Stomach (tissue), 8 donors: ENCODE measurements at regions not wholly inside any gene's neighbourhood (a gene's known extent, or its start where the extent isn't known, plus 50 kb on each side); places are given as distances from the start of the nearest gene placed in this dataset.

Experiments
- DNase-seq, 2 donors: peaks; one replicate each; pipeline versions ENCODE4 v3.0.0 to v3.0.0-alpha.2; 2013 to 2019
- H3K27ac ChIP-seq, 5 donors: fragments of 200-600 bp in 4 of 5; sonication (generic) in 4 of 5; one replicate each; pipeline ENCODE4 v1.5.1; 2013 to 2019; ENCODE audit warnings: mild to moderate bottlenecking in 1 of 5, moderate library complexity in 1 of 5
- H3K27me3 ChIP-seq, 3 donors: fragments of 200-600 bp; sonication (generic); one replicate each; pipeline ENCODE4 v1.5.1; 2017 to 2019; ENCODE audit warnings: mixed run types in 1 of 3
- H3K36me3 ChIP-seq, 4 donors: fragments of 200-600 bp; sonication (generic); 1 replicate in 3 of 4; 2 replicates in 1 of 4; pipeline ENCODE4 v1.5.1; 2016 to 2019
- H3K4me1 ChIP-seq, 4 donors: fragments of 200-600 bp; sonication (generic); one replicate each; pipeline ENCODE4 v1.5.1; 2016 to 2019
- H3K4me3 ChIP-seq, 4 donors: fragments of 200-600 bp; sonication (generic) in 3 of 4; one replicate each; pipeline ENCODE4 v1.5.1; 2016 to 2019; ENCODE audit warnings: mild to moderate bottlenecking in 1 of 4
- H3K9me3 ChIP-seq, 4 donors: fragments of 200-600 bp; sonication (generic); one replicate each; pipeline ENCODE4 v1.5.1; 2016 to 2019
- EP300 ChIP-seq: sonication (generic); formaldehyde crosslinking; IDR thresholded peaks from one replicate; pipeline ENCODE4 v1.6.1; 2017; ENCODE audit warnings: antibody characterized with exemption
- POLR2A ChIP-seq, 4 donors: fragments of 450-650 bp; IDR thresholded peaks; one replicate each; pipeline ENCODE4 v1.6.1; 2016; ENCODE audit warnings: antibody characterized with exemption in 4 of 4, control low read depth in 2 of 4, mild to moderate bottlenecking in 1 of 4, moderate library complexity in 1 of 4
- POLR2AphosphoS5 ChIP-seq, 3 donors: sonication (generic); formaldehyde crosslinking; IDR thresholded peaks; one replicate each; pipeline ENCODE4 v1.6.1; 2016; ENCODE audit warnings: antibody characterized with exemption in 3 of 3
- WGBS, 5 donors: extraction: QIAGEN DNeasy Blood & Tissue Kit in 3 of 5; methylation state at CpG; one replicate each; pipeline versions ENCODE4 v1.1.5 to v1.1.7; 2013 to 2018; 5-methylcytosine and 5-hydroxymethylcytosine counted together
- intact Hi-C: fragments of 100-400 bp; cut with DNase I; formaldehyde crosslinking; loops from one replicate; pipeline ENCODE4 v1.15.1; 2023; ENCODE audit warnings: low total_unique reads
- TF ChIP-seq, protein P1 (sequence below), 7 experiments: fragments of 450-650 bp in 4 of 7; fragments of 200-600 bp in 3 of 7; sonication (generic) in 3 of 7; IDR thresholded peaks; one replicate each; pipeline ENCODE4 v1.5.1; 2016 to 2019; ENCODE audit warnings: antibody characterized with exemption in 7 of 7, control low read depth in 2 of 7, mild to moderate bottlenecking in 1 of 7
- donor health status: healthy with polysubstance abuse.
- donor health status: Bipolar disorder and iron deficiency.
- donor health status: healthy.

DNA sequence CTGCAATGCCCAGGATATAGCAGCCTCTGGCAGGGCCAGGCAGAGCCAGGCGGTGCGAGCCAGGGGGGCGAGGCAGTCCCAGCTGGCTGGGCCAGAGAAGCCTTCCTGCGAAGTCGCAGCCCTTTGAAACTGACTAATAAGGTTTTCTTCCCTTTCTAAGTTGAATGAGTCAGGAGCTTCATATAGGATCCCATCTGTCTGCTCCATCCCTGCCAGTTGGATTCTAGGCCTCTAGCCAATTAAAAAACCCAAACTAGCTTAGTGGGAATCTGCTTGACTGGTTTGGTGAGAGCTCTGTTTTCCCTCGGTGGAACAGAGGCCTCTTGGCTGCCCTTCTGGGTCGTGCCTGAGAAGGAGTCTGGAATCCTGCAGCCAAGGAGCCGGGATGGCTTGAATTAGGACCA lies 70.1 kb upstream of the RAPGEF1 start:
- DNase-seq, result peak in 1 of 2 donors; percentile 39
- no peak overlapping the region for H3K4me3 ChIP-seq
- H3K4me1 ChIP-seq, result peaks cover 0 to 3% (median 0%) of the 10 kb centered on the region in 4 donors
- no peak overlapping the region for H3K27ac ChIP-seq
- no peak for TF ChIP-seq POLR2AphosphoS5 (IDR thresholded peaks at IDR 0.05)
- TF ChIP-seq, protein P1, sequence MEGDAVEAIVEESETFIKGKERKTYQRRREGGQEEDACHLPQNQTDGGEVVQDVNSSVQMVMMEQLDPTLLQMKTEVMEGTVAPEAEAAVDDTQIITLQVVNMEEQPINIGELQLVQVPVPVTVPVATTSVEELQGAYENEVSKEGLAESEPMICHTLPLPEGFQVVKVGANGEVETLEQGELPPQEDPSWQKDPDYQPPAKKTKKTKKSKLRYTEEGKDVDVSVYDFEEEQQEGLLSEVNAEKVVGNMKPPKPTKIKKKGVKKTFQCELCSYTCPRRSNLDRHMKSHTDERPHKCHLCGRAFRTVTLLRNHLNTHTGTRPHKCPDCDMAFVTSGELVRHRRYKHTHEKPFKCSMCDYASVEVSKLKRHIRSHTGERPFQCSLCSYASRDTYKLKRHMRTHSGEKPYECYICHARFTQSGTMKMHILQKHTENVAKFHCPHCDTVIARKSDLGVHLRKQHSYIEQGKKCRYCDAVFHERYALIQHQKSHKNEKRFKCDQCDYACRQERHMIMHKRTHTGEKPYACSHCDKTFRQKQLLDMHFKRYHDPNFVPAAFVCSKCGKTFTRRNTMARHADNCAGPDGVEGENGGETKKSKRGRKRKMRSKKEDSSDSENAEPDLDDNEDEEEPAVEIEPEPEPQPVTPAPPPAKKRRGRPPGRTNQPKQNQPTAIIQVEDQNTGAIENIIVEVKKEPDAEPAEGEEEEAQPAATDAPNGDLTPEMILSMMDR (IDR thresholded peaks at IDR 0.05), result no peak
- TF ChIP-seq POLR2A (IDR thresholded peaks at IDR 0.05), result no peak
- no peak for TF ChIP-seq EP300
- H3K9me3 ChIP-seq, result no peaks in the 10 kb centered on the region
- H3K36me3 ChIP-seq, result no peaks in the 10 kb centered on the region
- WGBS, 5 donors, result 44 to 64% (median 56%) methylated on average over 6 to 8 of the region's 8 CpGs
- peaks cover 0 to 96% (median 56%) of the 10 kb centered on the region in 3 donors for H3K27me3 ChIP-seq
- intact Hi-C loops, result no loop called here

DNA sequence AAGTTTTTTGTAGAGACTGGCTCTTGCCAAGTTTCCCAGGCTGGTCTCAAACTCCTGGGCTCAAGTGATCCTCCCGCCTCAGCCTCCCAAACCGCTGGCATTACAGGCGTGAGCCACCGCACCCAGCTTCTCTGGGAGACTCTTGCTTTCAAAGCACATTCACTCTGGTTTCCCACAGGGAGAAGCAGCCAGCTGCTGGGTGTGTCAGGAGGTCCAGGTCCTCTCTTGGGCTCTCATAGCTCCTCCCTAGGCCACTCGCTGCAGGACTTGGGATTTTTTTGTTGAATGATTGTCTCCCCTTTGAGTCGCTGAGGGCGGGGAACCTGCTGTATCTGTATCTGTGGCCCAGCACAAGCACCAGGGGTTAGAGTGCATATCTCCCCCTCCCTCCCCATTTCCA lies 68.4 kb upstream of the RAPGEF1 start:
- no peak for DNase-seq
- TF ChIP-seq POLR2AphosphoS5 (IDR thresholded peaks at IDR 0.05), result no peak
- no peak overlapping the region for H3K4me3 ChIP-seq
- peaks cover 0 to 96% (median 48%) of the 10 kb centered on the region in 3 donors for H3K27me3 ChIP-seq
- WGBS, 5 donors, result 61 to 79% (median 63%) methylated on average over 6 to 7 of the region's 7 CpGs
- peaks cover 0 to 3% (median 0%) of the 10 kb centered on the region in 4 donors for H3K4me1 ChIP-seq
- H3K9me3 ChIP-seq, result peaks cover 0 to 4% (median 0%) of the 10 kb centered on the region in 4 donors
- intact Hi-C loops, result no loop called here
- no peaks in the 10 kb centered on the region for H3K36me3 ChIP-seq
- no peak overlapping the region for H3K27ac ChIP-seq

DNA sequence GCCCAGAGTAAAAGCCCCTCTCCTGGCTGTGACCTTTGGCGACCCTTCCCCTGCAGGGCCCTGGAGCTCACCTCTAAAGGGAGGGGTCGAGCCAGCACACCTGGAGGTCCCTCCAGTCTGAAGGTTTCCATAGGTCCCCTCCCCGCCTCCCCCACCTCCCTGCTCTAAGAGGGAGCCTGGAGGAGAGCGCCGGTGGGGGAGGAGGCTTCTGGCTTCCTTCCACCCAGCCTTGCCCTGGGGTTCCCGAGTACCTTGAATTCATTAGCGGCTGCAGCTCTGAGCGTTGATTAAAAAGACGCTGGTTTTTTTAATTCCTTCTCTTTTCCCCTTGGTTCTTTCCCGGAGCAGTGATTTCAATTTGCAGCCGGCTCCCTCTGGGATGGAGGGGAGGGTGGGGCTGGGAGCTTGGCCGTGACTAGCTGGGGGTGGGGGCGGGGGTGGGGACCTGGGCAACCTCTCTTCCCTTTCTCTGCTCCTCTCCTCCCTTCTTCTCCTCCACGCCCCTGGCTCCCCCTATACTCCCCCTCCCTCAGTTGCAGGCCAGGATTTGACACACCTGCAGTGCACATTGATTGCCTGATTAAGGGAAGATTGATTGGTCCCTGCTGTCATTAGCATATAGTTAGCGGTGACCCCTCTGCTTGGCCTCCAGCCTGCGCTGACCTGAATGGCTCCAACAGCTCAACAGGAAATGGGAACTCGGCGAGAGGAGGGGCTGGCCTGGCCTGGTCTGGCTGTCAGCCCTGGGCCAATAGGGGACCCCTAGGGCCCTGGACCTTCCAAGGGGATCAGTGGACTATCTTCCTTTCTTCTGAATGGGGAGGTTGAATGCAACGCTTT lies 67.5 kb upstream of the RAPGEF1 start:
- Histone ChIP-seq H3K9me3 (peaks cover 0 to 9% (median 0%) of the 10 kb centered on the region in 4 donors), H3K4me1 (peaks cover 0 to 3% (median 0%) of the 10 kb centered on the region in 4 donors), H3K4me3 (no peak overlapping the region), H3K27me3 (peaks cover 0 to 95% (median 48%) of the 10 kb centered on the region in 3 donors), H3K36me3 (no peaks in the 10 kb centered on the region), H3K27ac (no peak overlapping the region)
- TF ChIP-seq POLR2A (IDR thresholded peaks at IDR 0.05) (no peak), EP300 (no peak), POLR2AphosphoS5 (IDR thresholded peaks at IDR 0.05) (no peak)
- TF ChIP-seq, protein P1 (IDR thresholded peaks at IDR 0.05), result no peak
- peak in 1 of 2 donors; percentile 20 for DNase-seq
- intact Hi-C loops, result no loop called here
- 7 to 12% (median 9%) methylated on average over 19 of the region's 19 CpGs for WGBS, 5 donors

DNA sequence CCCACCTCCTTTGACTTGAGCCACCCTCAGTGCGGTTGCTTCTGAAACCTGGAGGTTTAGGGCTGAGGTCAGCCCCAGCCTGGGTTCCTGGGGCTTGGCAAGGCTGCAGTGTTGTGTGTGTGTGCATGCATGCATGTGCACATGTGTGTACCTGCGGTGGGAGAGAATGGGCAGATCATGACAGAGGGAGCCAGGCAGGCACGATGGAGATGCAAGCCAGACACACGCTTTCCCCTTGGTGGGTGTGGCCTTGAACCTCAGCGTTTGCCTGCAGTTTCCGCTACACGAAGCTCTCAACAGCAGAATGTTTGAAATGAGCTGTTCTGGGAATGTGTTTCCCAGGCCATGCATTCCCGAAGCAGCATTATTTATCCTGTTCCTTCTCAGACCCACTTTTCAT lies 65.9 kb upstream of the RAPGEF1 start:
- Histone ChIP-seq H3K4me3 (no peak overlapping the region), H3K27me3 (peaks cover 0 to 99% (median 34%) of the 10 kb centered on the region in 3 donors), H3K4me1 (peaks cover 0 to 3% (median 0%) of the 10 kb centered on the region in 4 donors), H3K9me3 (peaks cover 0 to 10% (median 0%) of the 10 kb centered on the region in 4 donors), H3K27ac (no peak overlapping the region), H3K36me3 (no peaks in the 10 kb centered on the region)
- intact Hi-C loops, result no loop called here
- no peak for TF ChIP-seq POLR2AphosphoS5 (IDR thresholded peaks at IDR 0.05)
- TF ChIP-seq, protein P1 (IDR thresholded peaks at IDR 0.05), result no peak
- TF ChIP-seq EP300, result no peak
- TF ChIP-seq POLR2A (IDR thresholded peaks at IDR 0.05), result no peak
- WGBS, 5 donors, result 57 to 64% (median 61%) methylated on average over 8 of the region's 8 CpGs
- no peak for DNase-seq

- no peak overlapping the region for H3K4me3 ChIP-seq
- no peak for DNase-seq
- peaks cover 0 to 99% (median 38%) of the 10 kb centered on the region in 3 donors for H3K27me3 ChIP-seq
These were observed 65.0 kb upstream of the RAPGEF1 start for GRCh38 chr9:131804826-131805225.

More at GRCh38 chr9:131804826-131805225, 65.0 kb upstream of the RAPGEF1 start:
- WGBS, 5 donors, result 43 to 65% (median 48%) methylated on average over 3 of the region's 3 CpGs
- Histone ChIP-seq H3K27ac (no peak overlapping the region), H3K9me3 (peaks cover 0 to 10% (median 0%) of the 10 kb centered on the region in 4 donors), H3K36me3 (no peaks in the 10 kb centered on the region), H3K4me1 (peaks cover 0 to 3% (median 0%) of the 10 kb centered on the region in 4 donors)
- intact Hi-C loops, result no loop called here
- TF ChIP-seq POLR2AphosphoS5 (IDR thresholded peaks at IDR 0.05) (no peak), POLR2A (IDR thresholded peaks at IDR 0.05) (no peak), EP300 (no peak)
- TF ChIP-seq, protein P1 (IDR thresholded peaks at IDR 0.05), result no peak
